ENCODE measurements at regions not wholly inside any gene's neighbourhood (a gene's known extent, or its start where the extent isn't known, plus 50 kb on each side); places are given as distances from the start of the nearest gene placed in this dataset.

GRCh38 chr18:43776997-43777396, 499.7 kb upstream of the SYT4 start:
- Histone ChIP-seq H3K9ac (ENCODE audit: low read length) (no peak overlapping the region), H3K4me2 (ENCODE audit: low read length) (no peak overlapping the region), H3K4me3 (replicated peaks in 1 of 2; ENCODE audit: low read depth in 1 of 2, low read length in 2 of 2) (no peak overlapping the region), H3K9me3 (ENCODE audit: control insufficient read depth in 1 of 2, insufficient read depth in 1 of 2, low read depth in 1 of 2, low read length in 2 of 2) (peaks cover 1 to 24% of the 10 kb centered on the region in 2 experiments; a peak in 2 of 4 replicates), H3K27ac (ENCODE audit: low read depth, low read length) (no peak overlapping the region), H3K9me2 (ENCODE audit: insufficient read depth) (no peaks in the 10 kb centered on the region), H3K36me3 (ENCODE audit: control insufficient read depth in 1 of 2, insufficient read depth in 2 of 2, low read length in 2 of 2) (no peaks in the 10 kb centered on the region), H3K4me1 (ENCODE audit: control insufficient read depth in 1 of 2, insufficient read depth in 2 of 2, low read length in 2 of 2) (no peaks in the 10 kb centered on the region), H3K27me3 (ENCODE audit: insufficient read depth, low read length) (no peaks in the 10 kb centered on the region), H2AFZ (ENCODE audit: low read depth, low read length, poor library complexity, severe bottlenecking) (no peak overlapping the region), H3K79me2 (ENCODE audit: insufficient read depth, low read length) (no peaks in the 10 kb centered on the region), H4K20me1 (ENCODE audit: insufficient read depth) (no peaks in the 10 kb centered on the region)
- TF ChIP-seq CTCF (IDR thresholded peaks at IDR 0.05 in 2 of 3, conservative IDR thresholded peaks at IDR 0.05 in 1 of 3; ENCODE audit: borderline replicate concordance in 1 of 3, insufficient read depth in 1 of 3, low read depth in 2 of 3, low read length in 2 of 3): no peak
- no TSS peak for BruUV-seq (replicated peaks)
- RAD21 ChIA-PET (ENCODE audit: low non-redundant PET in 1 of 2, low total read pairs in 2 of 2, uncharacterized antibody in 2 of 2, unreplicated experiment in 2 of 2): no interaction called here
- DNase-seq (ENCODE audit: low read depth, low spot score) (no peak), ATAC-seq (no peak)
- CTCF ChIA-PET: no interaction called here
- intact Hi-C loops (cut with micrococcal nuclease): no loop called here
- POLR2A ChIA-PET: no interaction called here

GRCh38 chr18:43777636-43778304, 500.5 kb upstream of the SYT4 start:
- Histone ChIP-seq H3K4me1 (ENCODE audit: control insufficient read depth in 1 of 2, insufficient read depth in 2 of 2, low read length in 2 of 2) (no peaks in the 10 kb centered on the region), H3K79me2 (ENCODE audit: insufficient read depth, low read length) (no peaks in the 10 kb centered on the region), H2AFZ (ENCODE audit: low read depth, low read length, poor library complexity, severe bottlenecking) (no peak overlapping the region), H3K4me3 (replicated peaks in 1 of 2; ENCODE audit: low read depth in 1 of 2, low read length in 2 of 2) (no peak overlapping the region), H4K20me1 (ENCODE audit: insufficient read depth) (no peaks in the 10 kb centered on the region), H3K4me2 (ENCODE audit: low read length) (no peak overlapping the region), H3K9me2 (ENCODE audit: insufficient read depth) (no peaks in the 10 kb centered on the region), H3K27me3 (ENCODE audit: insufficient read depth, low read length) (no peaks in the 10 kb centered on the region), H3K9ac (ENCODE audit: low read length) (no peak overlapping the region), H3K9me3 (ENCODE audit: control insufficient read depth in 1 of 2, insufficient read depth in 1 of 2, low read depth in 1 of 2, low read length in 2 of 2) (peaks cover 5 to 25% of the 10 kb centered on the region in 2 experiments; a peak in 2 of 4 replicates), H3K27ac (ENCODE audit: low read depth, low read length) (no peak overlapping the region), H3K36me3 (ENCODE audit: control insufficient read depth in 1 of 2, insufficient read depth in 2 of 2, low read length in 2 of 2) (no peaks in the 10 kb centered on the region)
- ChIA-PET POLR2A (no interaction called here), RAD21 (ENCODE audit: low non-redundant PET in 1 of 2, low total read pairs in 2 of 2, uncharacterized antibody in 2 of 2, unreplicated experiment in 2 of 2) (no interaction called here), CTCF (no interaction called here)
- no TSS peak for BruUV-seq (replicated peaks)
- DNase-seq (ENCODE audit: low read depth, low spot score) (no peak), ATAC-seq (no peak)
- intact Hi-C loops (cut with micrococcal nuclease): no loop called here
- TF ChIP-seq CEBPB (IDR thresholded peaks at IDR 0.05; ENCODE audit: low read depth) (no peak), TCF7L2 (IDR thresholded peaks at IDR 0.05; ENCODE audit: borderline replicate concordance, extremely low read depth, insufficient read depth, insufficient read length) (no peak), ZFX (IDR thresholded peaks at IDR 0.05) (no peak), RAD21 (IDR thresholded peaks at IDR 0.05; ENCODE audit: low read depth) (no peak), MAX (IDR thresholded peaks at IDR 0.05) (no peak), EGR1 (IDR thresholded peaks at IDR 0.05; ENCODE audit: low read depth) (no peak), POLR2A (IDR thresholded peaks at IDR 0.05; ENCODE audit: borderline replicate concordance, extremely low read depth, insufficient read depth, insufficient read length) (no peak), FOSL1 (IDR thresholded peaks at IDR 0.05; ENCODE audit: low read depth) (no peak), REST (IDR thresholded peaks at IDR 0.05; ENCODE audit: low read depth) (no peak), SIN3A (IDR thresholded peaks at IDR 0.05; ENCODE audit: low read depth) (no peak), CTCF (IDR thresholded peaks at IDR 0.05 in 2 of 3, conservative IDR thresholded peaks at IDR 0.05 in 1 of 3; ENCODE audit: borderline replicate concordance in 1 of 3, insufficient read depth in 1 of 3, low read depth in 2 of 3, low read length in 2 of 3) (no peak), EZH2phosphoT487 (IDR thresholded peaks at IDR 0.05; ENCODE audit: borderline replicate concordance) (no peak)

Measured in HCT116 (cell line).